ENCODE measurements at regions not wholly inside any gene's neighbourhood (a gene's known extent, or its start where the extent isn't known, plus 50 kb on each side); places are given as distances from the start of the nearest gene placed in this dataset.

DNA sequence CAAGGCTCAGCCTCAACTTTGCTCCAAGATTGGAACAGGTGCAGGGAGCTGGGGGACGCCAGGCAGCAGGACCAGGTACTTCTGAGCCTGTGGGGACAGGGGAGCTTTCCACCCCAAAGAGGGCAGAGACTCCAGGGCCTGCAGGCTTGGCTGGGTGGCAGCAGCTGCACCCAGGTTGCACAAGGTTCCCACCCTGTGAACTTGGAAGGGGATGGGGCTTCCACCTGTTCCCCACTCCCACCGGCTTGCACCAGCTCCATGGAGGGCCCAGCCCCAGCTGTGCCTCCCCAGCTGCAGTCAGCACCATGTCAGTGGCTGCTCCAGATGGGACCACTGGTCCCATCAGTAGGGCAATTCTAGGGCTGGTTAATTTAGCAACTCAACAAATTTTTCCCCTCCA, 114.0 kb upstream of the CDKN3 start:
- Histone ChIP-seq H3K4me3 (replicated peaks in 1 of 3; ENCODE audit: low read depth in 2 of 3, low read length in 3 of 3) (no peak overlapping the region), H3K27ac (ENCODE audit: low read depth in 1 of 2, low read length in 2 of 2) (no peak overlapping the region), H3K36me3 (replicated peaks in 1 of 2; ENCODE audit: control insufficient read depth in 1 of 2, insufficient read depth in 2 of 2, low read length in 2 of 2) (no peaks in the 10 kb centered on the region), H3K9ac (ENCODE audit: insufficient read depth, low read length, poor library complexity, severe bottlenecking) (no peak overlapping the region), H4K20me1 (ENCODE audit: insufficient read depth, low read length) (no peaks in the 10 kb centered on the region), H3K4me1 (ENCODE audit: control insufficient read depth in 1 of 2, insufficient read depth in 2 of 2, low read length in 2 of 2) (no peaks in the 10 kb centered on the region), H2AFZ (ENCODE audit: insufficient read depth, low read depth, low read length, poor library complexity, severe bottlenecking) (no peak overlapping the region), H3K4me2 (replicated peaks; ENCODE audit: extremely low read depth, low read length, poor library complexity, severe bottlenecking) (no peak overlapping the region), H3K79me2 (ENCODE audit: insufficient read depth, low read length) (no peaks in the 10 kb centered on the region), H3K9me3 (replicated peaks in 1 of 2; ENCODE audit: control insufficient read depth in 1 of 2, insufficient read depth in 1 of 2, low read length in 2 of 2) (peaks cover 0 to 5% of the 10 kb centered on the region in 2 donors), H3K27me3 (ENCODE audit: control insufficient read depth in 2 of 2, insufficient read depth in 2 of 2, low read length in 2 of 2) (no peaks in the 10 kb centered on the region)
- Mint-ChIP-seq H3K27me3 (ENCODE audit: low read depth in 3 of 3) (no peaks in the 10 kb centered on the region), H3K4me1 (no peaks in the 10 kb centered on the region), H3K4me3 (no peak overlapping the region), H3K27ac (no peak overlapping the region), H3K9me3 (peaks cover 0 to 11% (median 3%) of the 10 kb centered on the region in 7 donors), H3K36me3 (no peaks in the 10 kb centered on the region)
- intact Hi-C loops (cut with micrococcal nuclease), result no loop called here
- WGBS (ENCODE audit: insufficient coverage), result 84% methylated on average over 2 of the region's 2 CpGs
- no peak for DNase-seq
- TF ChIP-seq, protein P1, sequence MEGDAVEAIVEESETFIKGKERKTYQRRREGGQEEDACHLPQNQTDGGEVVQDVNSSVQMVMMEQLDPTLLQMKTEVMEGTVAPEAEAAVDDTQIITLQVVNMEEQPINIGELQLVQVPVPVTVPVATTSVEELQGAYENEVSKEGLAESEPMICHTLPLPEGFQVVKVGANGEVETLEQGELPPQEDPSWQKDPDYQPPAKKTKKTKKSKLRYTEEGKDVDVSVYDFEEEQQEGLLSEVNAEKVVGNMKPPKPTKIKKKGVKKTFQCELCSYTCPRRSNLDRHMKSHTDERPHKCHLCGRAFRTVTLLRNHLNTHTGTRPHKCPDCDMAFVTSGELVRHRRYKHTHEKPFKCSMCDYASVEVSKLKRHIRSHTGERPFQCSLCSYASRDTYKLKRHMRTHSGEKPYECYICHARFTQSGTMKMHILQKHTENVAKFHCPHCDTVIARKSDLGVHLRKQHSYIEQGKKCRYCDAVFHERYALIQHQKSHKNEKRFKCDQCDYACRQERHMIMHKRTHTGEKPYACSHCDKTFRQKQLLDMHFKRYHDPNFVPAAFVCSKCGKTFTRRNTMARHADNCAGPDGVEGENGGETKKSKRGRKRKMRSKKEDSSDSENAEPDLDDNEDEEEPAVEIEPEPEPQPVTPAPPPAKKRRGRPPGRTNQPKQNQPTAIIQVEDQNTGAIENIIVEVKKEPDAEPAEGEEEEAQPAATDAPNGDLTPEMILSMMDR (IDR thresholded peaks at IDR 0.05), result no peak

DNA sequence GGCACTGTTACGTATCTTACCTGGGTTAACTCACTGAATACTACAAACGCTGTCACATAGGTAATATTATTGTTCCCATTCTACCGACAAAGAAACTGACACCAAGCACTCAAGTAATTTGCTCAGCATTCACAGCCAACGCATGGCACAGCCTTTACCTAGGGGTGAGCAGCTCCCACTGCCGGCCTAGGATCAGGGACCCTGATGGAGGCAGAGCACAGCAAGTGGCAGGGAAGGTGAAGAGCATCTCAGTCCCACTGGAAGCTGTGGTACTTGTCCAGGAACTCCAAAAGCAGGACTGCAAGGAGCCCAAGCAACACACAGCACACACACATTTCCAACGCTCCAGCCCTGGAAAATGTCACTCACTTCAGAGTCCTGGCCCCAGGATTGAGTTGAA, 111.8 kb upstream of the CDKN3 start:
- H3K27ac Mint-ChIP-seq, result no peak overlapping the region
- 86% methylated on average over 4 of the region's 6 CpGs for WGBS (ENCODE audit: insufficient coverage)
- H3K27me3 Mint-ChIP-seq (ENCODE audit: low read depth in 3 of 3), result no peaks in the 10 kb centered on the region
- no peaks in the 10 kb centered on the region for H3K36me3 Mint-ChIP-seq
- H4K20me1 ChIP-seq (ENCODE audit: insufficient read depth, low read length), result no peaks in the 10 kb centered on the region
- H3K4me3 Mint-ChIP-seq, result no peak overlapping the region
- TF ChIP-seq, protein P1 (IDR thresholded peaks at IDR 0.05), result no peak
- peaks cover 0 to 13% (median 3%) of the 10 kb centered on the region in 7 donors for H3K9me3 Mint-ChIP-seq
- H3K4me3 ChIP-seq (replicated peaks in 1 of 3; ENCODE audit: low read depth in 2 of 3, low read length in 3 of 3), result no peak overlapping the region
- no peaks in the 10 kb centered on the region for H3K36me3 ChIP-seq (replicated peaks in 1 of 2; ENCODE audit: control insufficient read depth in 1 of 2, insufficient read depth in 2 of 2, low read length in 2 of 2)
- no peak overlapping the region for H3K4me2 ChIP-seq (replicated peaks; ENCODE audit: extremely low read depth, low read length, poor library complexity, severe bottlenecking)
- no peaks in the 10 kb centered on the region for H3K27me3 ChIP-seq (ENCODE audit: control insufficient read depth in 2 of 2, insufficient read depth in 2 of 2, low read length in 2 of 2)
- intact Hi-C loops (cut with micrococcal nuclease), result no loop called here
- no peak overlapping the region for H3K27ac ChIP-seq (ENCODE audit: low read depth in 1 of 2, low read length in 2 of 2)
- no peaks in the 10 kb centered on the region for H3K79me2 ChIP-seq (ENCODE audit: insufficient read depth, low read length)
- no peaks in the 10 kb centered on the region for H3K4me1 ChIP-seq (ENCODE audit: control insufficient read depth in 1 of 2, insufficient read depth in 2 of 2, low read length in 2 of 2)
- no peak for DNase-seq
- no peak overlapping the region for H3K9ac ChIP-seq (ENCODE audit: insufficient read depth, low read length, poor library complexity, severe bottlenecking)
- H3K9me3 ChIP-seq (replicated peaks in 1 of 2; ENCODE audit: control insufficient read depth in 1 of 2, insufficient read depth in 1 of 2, low read length in 2 of 2), result no peaks in the 10 kb centered on the region
- no peak overlapping the region for H2AFZ ChIP-seq (ENCODE audit: insufficient read depth, low read depth, low read length, poor library complexity, severe bottlenecking)
- no peaks in the 10 kb centered on the region for H3K4me1 Mint-ChIP-seq

Data from CD14-positive monocyte (primary cell).